K562 (cell line): ENCODE measurements at regions not wholly inside any gene's neighbourhood (a gene's known extent, or its start where the extent isn't known, plus 50 kb on each side); places are given as distances from the start of the nearest gene placed in this dataset.

Experiments
- ATAC-seq: fragments of 200-7000 bp; cut with Tn5 transposase; 3 replicates; pipeline ENCODE4 v1.9.1; 2020; ENCODE audit warnings: moderate library complexity
- BruUV-seq: library from RNA; stranded (reverse); fragments of 400-500 nt; replicated peaks from 2 replicates; lab custom pipeline; 2021; lab: Mats Ljungman, UMichigan
- CTCF ChIA-PET: fragments of 300-600 bp; formaldehyde crosslinking; extraction: SDS; loops from one replicate; lab custom pipeline; 2021; ENCODE audit warnings: low intra/inter-chr PET ratio; lab: Yijun Ruan, JAX
- POLR2A ChIA-PET: fragments of 300-600, 350-650 bp; sonication (Branson Sonifier 250); formaldehyde crosslinking; extraction: SDS; loops from one replicate; lab custom pipeline; 2021; ENCODE audit warnings: antibody characterized with exemption, inconsistent platforms; lab: Yijun Ruan, JAX
- DNase-seq, 4 experiments: peaks; one replicate each; pipeline versions ENCODE4 v3.0.0 to v3.0.0-alpha.2; 2011 to 2018; ENCODE audit warnings: low spot score in 3 of 4, mixed read lengths in 3 of 4; ENCODE audit errors: extremely low read depth in 1 of 4
- FAIRE-seq: peaks from 2 replicates; lab custom pipeline; 2011; peaks lifted over from hg19 to GRCh38; lab: Jason Lieb, UNC
- H2AFZ ChIP-seq: 2 replicates; pipeline ENCODE4 v1.6.0; 2011; ENCODE audit warnings: low read depth, low read length, control low read depth, inconsistent platforms
- H3K27ac ChIP-seq: fragments of 200-600 bp; 3 replicates; pipeline ENCODE4 v1.8.0; 2011; ENCODE audit warnings: low read depth, mild to moderate bottlenecking, control low read depth, inconsistent platforms, low read length, moderate library complexity, mixed read lengths; ENCODE audit errors: extremely low read depth
- H3K27me3 ChIP-seq, 2 experiments: fragments of 300-600 bp in 1 of 2; 2 replicates in 1 of 2; 3 replicates in 1 of 2; pipeline versions ENCODE4 v1.6.0 to v1.8.0; 2011; ENCODE audit warnings: inconsistent platforms in 2 of 2, low read length in 2 of 2, mild to moderate bottlenecking in 1 of 2, mixed read lengths in 1 of 2, moderate library complexity in 1 of 2; ENCODE audit not compliant: control insufficient read depth in 2 of 2, insufficient read depth in 2 of 2
- H3K36me3 ChIP-seq: fragments of 300-600 bp; 3 replicates; pipeline ENCODE4 v1.8.0; 2011; ENCODE audit warnings: mild to moderate bottlenecking, low read length, inconsistent platforms; ENCODE audit not compliant: control insufficient read depth, insufficient read depth
- H3K4me1 ChIP-seq, 2 experiments: fragments of 200-600 bp in 1 of 2; replicated peaks in 1 of 2; 2 replicates in 1 of 2; 3 replicates in 1 of 2; pipeline versions ENCODE4 v1.5.1 to v1.8.0; 2011; ENCODE audit warnings: inconsistent platforms in 2 of 2, low read length in 2 of 2, mild to moderate bottlenecking in 1 of 2, mixed read lengths in 1 of 2, moderate library complexity in 1 of 2; ENCODE audit not compliant: control insufficient read depth in 2 of 2, insufficient read depth in 2 of 2
- H3K4me2 ChIP-seq: 2 replicates; pipeline ENCODE4 v1.6.1; 2011; ENCODE audit warnings: low read length, control low read depth, inconsistent platforms, mixed read lengths; ENCODE audit not compliant: insufficient read depth
- H3K4me3 ChIP-seq: fragments of 200-600 bp; sonication (generic), shearing (Covaris generic); 2 replicates; pipeline ENCODE4 v1.5.1; 2016; ENCODE audit warnings: control low read depth, inconsistent platforms
- H3K79me2 ChIP-seq: fragments of 200-600 bp; 3 replicates; pipeline ENCODE4 v1.8.0; 2011; ENCODE audit warnings: low read length, inconsistent platforms; ENCODE audit not compliant: control insufficient read depth, insufficient read depth
- H3K9ac ChIP-seq, 2 experiments: 2 replicates each; pipeline versions ENCODE4 v1.6.0 to v1.6.1; 2011; ENCODE audit warnings: low read depth in 2 of 2, low read length in 2 of 2, control low read depth in 1 of 2, inconsistent platforms in 1 of 2, mild to moderate bottlenecking in 1 of 2, mixed read lengths in 1 of 2; ENCODE audit not compliant: insufficient read depth in 1 of 2
- H3K9me1 ChIP-seq: one replicate; pipeline ENCODE4 v1.6.0; 2011; ENCODE audit warnings: inconsistent platforms, mild to moderate bottlenecking, low read length, moderate library complexity; ENCODE audit not compliant: control insufficient read depth, insufficient read depth
- H3K9me3 ChIP-seq: replicated peaks from 2 replicates; pipeline ENCODE4 v1.5.1; 2011; ENCODE audit warnings: low read depth, low read length, inconsistent platforms; ENCODE audit not compliant: control insufficient read depth, insufficient read depth
- H4K20me1 ChIP-seq: replicated peaks from 2 replicates; pipeline ENCODE4 v1.6.1; 2011; ENCODE audit warnings: low read length, inconsistent platforms, mixed read lengths; ENCODE audit not compliant: control insufficient read depth, insufficient read depth
- FUS ChIP-seq: fragments of 200-400 bp; formaldehyde crosslinking; optimal IDR thresholded peaks from 2 replicates; pipeline ENCODE3; 2017; ENCODE audit warnings: low read depth, low read length
- JUNB ChIP-seq: fragments of 450-650 bp; formaldehyde crosslinking; conservative IDR thresholded peaks from 2 replicates; pipeline ENCODE4 v1.4.0; 2020; ENCODE audit warnings: mild to moderate bottlenecking
- KAT7 ChIP-seq: sonication (generic); formaldehyde crosslinking; IDR thresholded peaks from 2 replicates; pipeline ENCODE4 v1.8.0; 2022; ENCODE audit warnings: missing genetic modification reagents, mild to moderate bottlenecking, borderline replicate concordance
- KLF10 ChIP-seq: fragments of 250-450 bp; sonication (Bioruptor Pico); IDR thresholded peaks from 2 replicates; pipeline ENCODE4 v1.6.1; 2021; ENCODE audit warnings: matching md5 sums
- NR2F6 ChIP-seq: fragments of 450-650 bp; formaldehyde crosslinking; IDR thresholded peaks from 2 replicates; pipeline ENCODE4 v1.4.0; 2020; ENCODE audit warnings: mild to moderate bottlenecking
- RERE ChIP-seq: sonication (generic); formaldehyde crosslinking; IDR thresholded peaks from 2 replicates; pipeline ENCODE4 v1.8.0; 2023; ENCODE audit warnings: missing genetic modification reagents, mild to moderate bottlenecking, borderline replicate concordance
- SMAD2 ChIP-seq: fragments of 150-350 bp; IDR thresholded peaks from 2 replicates; pipeline ENCODE4 v1.6.1; 2014; ENCODE audit warnings: low read depth, mild to moderate bottlenecking, low read length
- TCF15 ChIP-seq: fragments of 250-450 bp; sonication (Bioruptor Pico); IDR thresholded peaks from 2 replicates; pipeline ENCODE4 v1.8.0; 2022; ENCODE audit warnings: moderate library complexity, mild to moderate bottlenecking, inconsistent platforms
- XRCC5 ChIP-seq: fragments of 200-400 bp; formaldehyde crosslinking; IDR thresholded peaks from 2 replicates; pipeline ENCODE4 v1.6.1; 2017; ENCODE audit warnings: low read depth, mild to moderate bottlenecking, low read length
- ZBTB2 ChIP-seq: fragments of 450-650 bp; IDR thresholded peaks from 2 replicates; pipeline ENCODE4 v1.6.1; 2016; ENCODE audit warnings: antibody characterized with exemption
- ZNF217 ChIP-seq: sonication (generic); formaldehyde crosslinking; IDR thresholded peaks from 2 replicates; pipeline ENCODE4 v1.8.0; 2022; ENCODE audit warnings: mild to moderate bottlenecking, missing genetic modification reagents
- ZNF778 ChIP-seq: fragments of 450-650 bp; formaldehyde crosslinking; IDR thresholded peaks from 2 replicates; pipeline ENCODE4 v1.4.0; 2020; ENCODE audit warnings: mild to moderate bottlenecking, moderate library complexity
- ZNF785 ChIP-seq: fragments of 250-450 bp; sonication (Bioruptor Pico); IDR thresholded peaks from 2 replicates; pipeline ENCODE4 v1.4.0; 2020; ENCODE audit warnings: mild to moderate bottlenecking
- WGBS: fragments of 100-300 bp; shearing (Covaris generic); methylation state at CpG from one replicate; pipeline ENCODE4 v1.1.6; 2016; ENCODE audit warnings: low coverage, mixed read lengths; ENCODE audit not compliant: insufficient coverage; ENCODE audit errors: missing lambda C conversion rate; 5-methylcytosine and 5-hydroxymethylcytosine counted together
- in situ Hi-C: fragments of 300-500 bp; cut with MboI; formaldehyde crosslinking; loops from 4 replicates; pipeline ENCODE4 v1.15.0; 2018; ENCODE audit warnings: inconsistent platforms, mixed read lengths
- intact Hi-C: fragments of 100-400 bp; cut with micrococcal nuclease; formaldehyde crosslinking; loops from 2 replicates; pipeline ENCODE4 v1.14.2; 2022

- ChIA-PET CTCF (no interaction called here), POLR2A (no interaction called here)
- ATAC-seq = no peak
- H4K20me1 ChIP-seq = no peaks in the 10 kb centered on the region
- no peaks in the 10 kb centered on the region for H3K4me1 ChIP-seq
- in situ Hi-C loops = no loop called here
- H3K79me2 ChIP-seq = no peaks in the 10 kb centered on the region
- 0% methylated on average over 3 of the region's 4 CpGs for WGBS
- H3K9ac ChIP-seq = no peak overlapping the region
- no peak overlapping the region for H3K4me3 ChIP-seq
- H3K9me3 ChIP-seq = no peaks in the 10 kb centered on the region
- intact Hi-C loops = no loop called here
- no peak overlapping the region for H2AFZ ChIP-seq
- TF ChIP-seq TCF15 (no peak), ZNF785 (CRISPR knock-in tag) (no peak), FUS (no peak), KAT7 (no peak), KLF10 (CRISPR knock-in tag) (no peak), ZBTB2 (no peak), XRCC5 (no peak), ZNF217 (CRISPR knock-in tag) (no peak), ZNF778 (CRISPR knock-in tag) (no peak), NR2F6 (CRISPR knock-in tag) (no peak), JUNB (no peak), RERE (CRISPR knock-in tag) (no peak), SMAD2 (no peak)
- TF ChIP-seq, all 486 proteins: peak for 0
- Histone ChIP-seq H3K27ac (no peak overlapping the region), H3K9me1 (no peaks in the 10 kb centered on the region), H3K36me3 (no peaks in the 10 kb centered on the region), H3K27me3 (no peaks in the 10 kb centered on the region), H3K4me2 (no peak overlapping the region)
- BruUV-seq = no TSS peak
- DNase-seq (no peak), FAIRE-seq (no peak)
These were observed 997.1 kb downstream of the EFNB2 start for GRCh38 chr13:105538346-105538745.
